ENCODE measurements at regions not wholly inside any gene's neighbourhood (a gene's known extent, or its start where the extent isn't known, plus 50 kb on each side); places are given as distances from the start of the nearest gene placed in this dataset.

DNA sequence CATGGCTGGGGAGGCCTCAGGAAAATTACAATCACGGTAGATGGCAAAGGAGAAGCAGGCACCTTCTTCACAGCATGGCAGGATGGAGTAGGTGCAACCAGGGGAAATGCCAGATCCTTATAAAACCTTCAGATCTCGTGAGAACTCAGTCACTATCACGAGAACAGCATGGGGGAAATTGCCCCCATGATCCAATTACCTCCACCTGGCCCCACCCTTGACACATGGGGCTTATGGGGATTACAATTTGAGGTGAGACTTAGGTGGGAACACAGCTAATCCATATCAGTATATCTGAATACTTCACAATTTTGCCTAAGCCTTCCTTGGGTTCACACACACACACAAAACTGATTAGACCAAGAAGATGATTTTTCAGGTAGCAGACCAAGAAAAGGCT is 145.1 kb upstream of the COL1A2 start:
- TF ChIP-seq ZNF138 (tag by site-specific recombination; IDR thresholded peaks at IDR 0.05; ENCODE audit: borderline replicate concordance) (no peak), ZNF23 (tag by site-specific recombination; IDR thresholded peaks at IDR 0.05; ENCODE audit: borderline replicate concordance) (no peak), MYNN (tag by site-specific recombination; IDR thresholded peaks at IDR 0.05; ENCODE audit: borderline replicate concordance) (no peak), PRDM2 (tag by site-specific recombination; IDR thresholded peaks at IDR 0.05; ENCODE audit: borderline replicate concordance) (no peak), ZNF433 (tag by site-specific recombination; IDR thresholded peaks at IDR 0.05; ENCODE audit: low read depth) (no peak), ZSCAN30 (tag by site-specific recombination; IDR thresholded peaks at IDR 0.05) (no peak), IKZF3 (tag by site-specific recombination; IDR thresholded peaks at IDR 0.05) (no peak), ZNF580 (tag by site-specific recombination; IDR thresholded peaks at IDR 0.05) (no peak), ZNF785 (tag by site-specific recombination; IDR thresholded peaks at IDR 0.05) (no peak)
- TF ChIP-seq, protein P1, sequence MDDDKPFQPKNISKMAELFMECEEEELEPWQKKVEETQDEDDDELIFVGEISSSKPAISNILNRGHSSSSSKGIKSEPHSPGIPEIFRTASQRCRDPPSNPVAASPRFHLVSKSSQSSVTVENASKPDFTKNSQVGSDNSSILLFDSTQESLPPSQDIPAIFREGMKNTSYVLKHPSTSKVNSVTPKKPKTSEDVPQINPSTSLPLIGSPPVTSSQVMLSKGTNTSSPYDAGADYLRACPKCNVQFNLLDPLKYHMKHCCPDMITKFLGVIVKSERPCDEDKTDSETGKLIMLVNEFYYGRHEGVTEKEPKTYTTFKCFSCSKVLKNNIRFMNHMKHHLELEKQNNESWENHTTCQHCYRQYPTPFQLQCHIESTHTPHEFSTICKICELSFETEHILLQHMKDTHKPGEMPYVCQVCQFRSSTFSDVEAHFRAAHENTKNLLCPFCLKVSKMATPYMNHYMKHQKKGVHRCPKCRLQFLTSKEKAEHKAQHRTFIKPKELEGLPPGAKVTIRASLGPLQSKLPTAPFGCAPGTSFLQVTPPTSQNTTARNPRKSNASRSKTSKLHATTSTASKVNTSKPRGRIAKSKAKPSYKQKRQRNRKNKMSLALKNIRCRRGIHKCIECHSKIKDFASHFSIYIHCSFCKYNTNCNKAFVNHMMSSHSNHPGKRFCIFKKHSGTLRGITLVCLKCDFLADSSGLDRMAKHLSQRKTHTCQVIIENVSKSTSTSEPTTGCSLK (tag by site-specific recombination; IDR thresholded peaks at IDR 0.05): no peak
- TF ChIP-seq, protein P2, sequence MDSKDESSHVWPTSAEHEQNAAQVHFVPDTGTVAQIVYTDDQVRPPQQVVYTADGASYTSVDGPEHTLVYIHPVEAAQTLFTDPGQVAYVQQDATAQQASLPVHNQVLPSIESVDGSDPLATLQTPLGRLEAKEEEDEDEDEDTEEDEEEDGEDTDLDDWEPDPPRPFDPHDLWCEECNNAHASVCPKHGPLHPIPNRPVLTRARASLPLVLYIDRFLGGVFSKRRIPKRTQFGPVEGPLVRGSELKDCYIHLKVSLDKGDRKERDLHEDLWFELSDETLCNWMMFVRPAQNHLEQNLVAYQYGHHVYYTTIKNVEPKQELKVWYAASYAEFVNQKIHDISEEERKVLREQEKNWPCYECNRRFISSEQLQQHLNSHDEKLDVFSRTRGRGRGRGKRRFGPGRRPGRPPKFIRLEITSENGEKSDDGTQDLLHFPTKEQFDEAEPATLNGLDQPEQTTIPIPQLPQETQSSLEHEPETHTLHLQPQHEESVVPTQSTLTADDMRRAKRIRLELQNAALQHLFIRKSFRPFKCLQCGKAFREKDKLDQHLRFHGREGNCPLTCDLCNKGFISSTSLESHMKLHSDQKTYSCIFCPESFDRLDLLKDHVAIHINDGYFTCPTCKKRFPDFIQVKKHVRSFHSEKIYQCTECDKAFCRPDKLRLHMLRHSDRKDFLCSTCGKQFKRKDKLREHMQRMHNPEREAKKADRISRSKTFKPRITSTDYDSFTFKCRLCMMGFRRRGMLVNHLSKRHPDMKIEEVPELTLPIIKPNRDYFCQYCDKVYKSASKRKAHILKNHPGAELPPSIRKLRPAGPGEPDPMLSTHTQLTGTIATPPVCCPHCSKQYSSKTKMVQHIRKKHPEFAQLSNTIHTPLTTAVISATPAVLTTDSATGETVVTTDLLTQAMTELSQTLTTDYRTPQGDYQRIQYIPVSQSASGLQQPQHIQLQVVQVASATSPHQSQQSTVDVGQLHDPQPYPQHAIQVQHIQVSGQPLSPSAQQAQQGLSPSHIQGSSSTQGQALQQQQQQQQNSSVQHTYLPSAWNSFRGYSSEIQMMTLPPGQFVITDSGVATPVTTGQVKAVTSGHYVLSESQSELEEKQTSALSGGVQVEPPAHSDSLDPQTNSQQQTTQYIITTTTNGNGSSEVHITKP (tag by site-specific recombination; IDR thresholded peaks at IDR 0.05): no peak
- TF ChIP-seq, protein P3, sequence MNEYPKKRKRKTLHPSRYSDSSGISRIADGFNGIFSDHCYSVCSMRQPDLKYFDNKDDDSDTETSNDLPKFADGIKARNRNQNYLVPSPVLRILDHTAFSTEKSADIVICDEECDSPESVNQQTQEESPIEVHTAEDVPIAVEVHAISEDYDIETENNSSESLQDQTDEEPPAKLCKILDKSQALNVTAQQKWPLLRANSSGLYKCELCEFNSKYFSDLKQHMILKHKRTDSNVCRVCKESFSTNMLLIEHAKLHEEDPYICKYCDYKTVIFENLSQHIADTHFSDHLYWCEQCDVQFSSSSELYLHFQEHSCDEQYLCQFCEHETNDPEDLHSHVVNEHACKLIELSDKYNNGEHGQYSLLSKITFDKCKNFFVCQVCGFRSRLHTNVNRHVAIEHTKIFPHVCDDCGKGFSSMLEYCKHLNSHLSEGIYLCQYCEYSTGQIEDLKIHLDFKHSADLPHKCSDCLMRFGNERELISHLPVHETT (tag by site-specific recombination; IDR thresholded peaks at IDR 0.05): no peak
- ChIA-PET POLR2A (no interaction called here), CTCF (interaction anchor here (0.7 kb wide), 1 partner anchor 328 kb away, joined by 3 read pairs; the partner anchor contains the start of gene GNG11)
- H3K4me1 ChIP-seq (ENCODE audit: control insufficient read depth, insufficient read depth, low read length): peaks cover 17% of the 10 kb centered on the region
- no peak overlapping the region for H3K4me3 ChIP-seq (ENCODE audit: low read depth, low read length)
- no peaks in the 10 kb centered on the region for H3K36me3 ChIP-seq (ENCODE audit: control insufficient read depth in 2 of 2, insufficient read depth in 1 of 2, low read length in 2 of 2)
- H3K9me3 ChIP-seq (ENCODE audit: control insufficient read depth, insufficient read depth, low read depth, low read length): no peaks in the 10 kb centered on the region
- H3K27ac ChIP-seq (ENCODE audit: extremely low read depth, low read depth, low read length): no peak overlapping the region
